Breast epithelium (tissue), 4 donors: ENCODE measurements at regions not wholly inside any gene's neighbourhood (a gene's known extent, or its start where the extent isn't known, plus 50 kb on each side); places are given as distances from the start of the nearest gene placed in this dataset.

Source experiments
- DNase-seq, 2 donors: peaks; one replicate each; pipeline ENCODE4 v3.0.0-alpha.2; 2019; ENCODE audit warnings: low spot score in 2 of 2
- H3K27ac ChIP-seq, 2 donors: fragments of 200-600 bp; sonication (generic) in 1 of 2; one replicate each; pipeline ENCODE4 v1.5.1; 2016 to 2019; ENCODE audit warnings: mild to moderate bottlenecking in 1 of 2
- H3K27me3 ChIP-seq, 2 donors: fragments of 200-600 bp; sonication (generic) in 1 of 2; one replicate each; pipeline versions ENCODE4 v1.5.1 to v1.6.0; 2017 to 2019; ENCODE audit warnings: control low read depth in 1 of 2, mild to moderate bottlenecking in 1 of 2
- H3K36me3 ChIP-seq: fragments of 200-600 bp; one replicate; pipeline ENCODE4 v1.5.1; 2019
- H3K4me1 ChIP-seq, 2 donors: fragments of 200-600 bp; sonication (generic); one replicate each; pipeline ENCODE4 v1.5.1; 2016 to 2019; ENCODE audit warnings: control low read depth in 1 of 2
- H3K4me3 ChIP-seq, 3 donors: fragments of 200-600 bp; sonication (generic); 1 replicate in 2 of 3; 2 replicates in 1 of 3; pipeline ENCODE4 v1.5.1; 2016 to 2019; ENCODE audit warnings: mild to moderate bottlenecking in 3 of 3, moderate library complexity in 2 of 3
- H3K9me3 ChIP-seq, 2 donors: fragments of 200-600 bp; sonication (generic) in 1 of 2; one replicate each; pipeline ENCODE4 v1.5.1; 2016 to 2019; ENCODE audit warnings: control low read depth in 1 of 2
- POLR2A ChIP-seq: fragments of 450-650 bp; IDR thresholded peaks from one replicate; pipeline ENCODE4 v1.6.1; 2016; ENCODE audit warnings: antibody characterized with exemption, mild to moderate bottlenecking, moderate library complexity
- POLR2AphosphoS5 ChIP-seq, 3 donors: sonication (generic); formaldehyde crosslinking; IDR thresholded peaks; one replicate each; pipeline ENCODE4 v1.6.1; 2017; ENCODE audit warnings: antibody characterized with exemption in 3 of 3
- intact Hi-C: fragments of 100-400 bp; cut with DNase I; formaldehyde crosslinking; loops from one replicate; pipeline ENCODE4 v1.15.1; 2023; ENCODE audit warnings: low total_unique reads
- TF ChIP-seq, protein P1 (sequence below), 3 donors: fragments of 450-650 bp; IDR thresholded peaks; one replicate each; pipeline ENCODE4 v1.5.1; 2016 to 2017; ENCODE audit warnings: antibody characterized with exemption in 3 of 3, mild to moderate bottlenecking in 3 of 3, moderate library complexity in 3 of 3

DNA sequence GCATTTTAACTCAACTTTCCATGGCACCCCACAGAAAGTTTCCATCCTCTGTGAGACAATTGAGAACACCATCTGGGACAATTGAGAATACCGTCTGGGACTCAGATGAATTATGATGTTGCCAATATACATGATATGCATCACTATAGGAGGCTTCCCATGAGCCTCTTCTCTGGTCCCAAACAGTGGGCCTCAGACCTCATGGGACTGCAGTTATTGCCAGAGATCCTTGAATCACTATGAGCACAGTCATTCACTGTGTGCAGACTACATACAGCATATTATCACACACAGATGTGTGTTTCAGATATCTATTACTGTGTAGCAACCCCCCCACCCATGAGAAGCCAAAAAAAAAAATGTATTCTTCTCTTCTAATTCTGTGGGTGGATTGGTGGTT lies 134.4 kb downstream of the GXYLT1 start:
- no peaks in the 10 kb centered on the region for H3K36me3 ChIP-seq
- H3K27ac ChIP-seq = no peak overlapping the region
- no peaks in the 10 kb centered on the region for H3K4me1 ChIP-seq
- no peaks in the 10 kb centered on the region for H3K9me3 ChIP-seq
- intact Hi-C loops = no loop called here
- H3K27me3 ChIP-seq = no peaks in the 10 kb centered on the region
- TF ChIP-seq POLR2AphosphoS5 (IDR thresholded peaks at IDR 0.05) = no peak
- no peak for TF ChIP-seq POLR2A
- TF ChIP-seq, protein P1, sequence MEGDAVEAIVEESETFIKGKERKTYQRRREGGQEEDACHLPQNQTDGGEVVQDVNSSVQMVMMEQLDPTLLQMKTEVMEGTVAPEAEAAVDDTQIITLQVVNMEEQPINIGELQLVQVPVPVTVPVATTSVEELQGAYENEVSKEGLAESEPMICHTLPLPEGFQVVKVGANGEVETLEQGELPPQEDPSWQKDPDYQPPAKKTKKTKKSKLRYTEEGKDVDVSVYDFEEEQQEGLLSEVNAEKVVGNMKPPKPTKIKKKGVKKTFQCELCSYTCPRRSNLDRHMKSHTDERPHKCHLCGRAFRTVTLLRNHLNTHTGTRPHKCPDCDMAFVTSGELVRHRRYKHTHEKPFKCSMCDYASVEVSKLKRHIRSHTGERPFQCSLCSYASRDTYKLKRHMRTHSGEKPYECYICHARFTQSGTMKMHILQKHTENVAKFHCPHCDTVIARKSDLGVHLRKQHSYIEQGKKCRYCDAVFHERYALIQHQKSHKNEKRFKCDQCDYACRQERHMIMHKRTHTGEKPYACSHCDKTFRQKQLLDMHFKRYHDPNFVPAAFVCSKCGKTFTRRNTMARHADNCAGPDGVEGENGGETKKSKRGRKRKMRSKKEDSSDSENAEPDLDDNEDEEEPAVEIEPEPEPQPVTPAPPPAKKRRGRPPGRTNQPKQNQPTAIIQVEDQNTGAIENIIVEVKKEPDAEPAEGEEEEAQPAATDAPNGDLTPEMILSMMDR (IDR thresholded peaks at IDR 0.05) = no peak
- DNase-seq = no peak
- no peak overlapping the region for H3K4me3 ChIP-seq

DNA sequence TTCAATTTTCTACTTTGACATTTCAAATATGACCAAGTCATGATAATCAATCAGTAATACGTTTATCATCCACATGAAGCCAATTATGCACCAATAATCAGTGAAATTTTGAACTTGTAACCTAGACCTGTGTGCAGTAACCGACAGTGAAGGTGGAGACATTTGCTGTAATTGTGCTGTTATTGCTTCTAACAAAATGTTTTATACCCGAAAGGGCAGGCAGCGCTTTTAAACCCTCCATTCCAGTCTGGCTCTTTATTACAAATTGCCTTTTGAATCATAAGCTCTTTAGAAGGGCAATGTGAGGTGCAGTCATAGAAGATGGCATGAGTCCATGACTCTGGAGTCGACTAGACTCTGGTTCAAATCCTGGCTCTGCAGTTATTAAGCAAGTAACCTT lies 135.7 kb downstream of the GXYLT1 start:
- TF ChIP-seq, protein P1 (IDR thresholded peaks at IDR 0.05) = no peak
- TF ChIP-seq POLR2A (no peak), POLR2AphosphoS5 (IDR thresholded peaks at IDR 0.05) (no peak)
- Histone ChIP-seq H3K27ac (no peak overlapping the region), H3K27me3 (no peaks in the 10 kb centered on the region), H3K9me3 (no peaks in the 10 kb centered on the region), H3K4me3 (no peak overlapping the region), H3K4me1 (no peaks in the 10 kb centered on the region), H3K36me3 (no peaks in the 10 kb centered on the region)
- DNase-seq = no peak
- intact Hi-C loops = no loop called here

DNA sequence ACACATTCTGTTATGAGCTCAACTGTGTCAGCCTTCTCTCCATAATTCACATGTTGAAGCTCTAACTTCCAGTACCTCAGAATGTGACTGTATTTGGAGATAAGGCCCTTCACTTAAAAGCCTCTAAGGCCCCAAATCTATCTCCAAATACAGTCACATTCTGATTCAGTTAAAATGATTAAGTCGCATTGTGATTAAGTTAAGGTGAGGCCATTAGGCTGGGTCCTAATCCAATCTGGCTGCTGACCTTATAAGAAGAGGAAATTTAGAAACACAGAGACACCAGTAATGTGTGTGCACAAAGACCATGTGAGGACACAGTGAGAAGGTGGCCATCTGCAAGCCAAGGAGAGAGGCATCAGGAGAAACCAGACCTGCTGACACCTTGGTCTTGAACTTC lies 141.6 kb downstream of the GXYLT1 start:
- intact Hi-C loops = no loop called here

DNA sequence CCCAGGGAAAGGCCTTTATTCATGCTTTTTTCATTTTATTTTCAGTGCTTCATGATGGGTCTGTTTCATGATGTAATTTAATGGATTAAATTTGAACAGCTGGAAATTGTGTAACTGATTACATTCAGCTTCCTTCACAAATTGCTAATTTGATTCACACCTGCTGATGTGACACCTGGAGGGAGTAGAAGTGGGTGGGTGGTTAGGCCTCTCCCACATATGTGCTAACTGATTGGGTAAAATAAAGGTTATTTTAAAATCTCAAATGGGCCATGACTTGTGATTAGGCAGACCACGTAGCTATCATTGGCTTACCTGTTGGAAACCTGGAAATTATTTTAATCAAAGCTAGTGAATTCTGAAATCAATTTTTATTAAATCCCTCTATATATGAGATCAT lies 142.1 kb downstream of the GXYLT1 start:
- Histone ChIP-seq H3K9me3 (no peaks in the 10 kb centered on the region), H3K27ac (no peak overlapping the region), H3K36me3 (no peaks in the 10 kb centered on the region), H3K27me3 (no peaks in the 10 kb centered on the region), H3K4me1 (no peaks in the 10 kb centered on the region), H3K4me3 (no peak overlapping the region)
- DNase-seq = no peak
- TF ChIP-seq POLR2AphosphoS5 (IDR thresholded peaks at IDR 0.05) = no peak
- TF ChIP-seq, protein P1 (IDR thresholded peaks at IDR 0.05) = no peak
- no peak for TF ChIP-seq POLR2A
- intact Hi-C loops = no loop called here

More for the DNA sequence above, 141.6 kb downstream of the GXYLT1 start:
- no peaks in the 10 kb centered on the region for H3K27me3 ChIP-seq
- TF ChIP-seq POLR2A (no peak), POLR2AphosphoS5 (IDR thresholded peaks at IDR 0.05) (no peak)
- TF ChIP-seq, protein P1 (IDR thresholded peaks at IDR 0.05) = no peak
- H3K4me3 ChIP-seq = no peak overlapping the region
- H3K9me3 ChIP-seq = no peaks in the 10 kb centered on the region
- H3K36me3 ChIP-seq = no peaks in the 10 kb centered on the region
- DNase-seq = no peak
- no peaks in the 10 kb centered on the region for H3K4me1 ChIP-seq
- no peak overlapping the region for H3K27ac ChIP-seq

DNA sequence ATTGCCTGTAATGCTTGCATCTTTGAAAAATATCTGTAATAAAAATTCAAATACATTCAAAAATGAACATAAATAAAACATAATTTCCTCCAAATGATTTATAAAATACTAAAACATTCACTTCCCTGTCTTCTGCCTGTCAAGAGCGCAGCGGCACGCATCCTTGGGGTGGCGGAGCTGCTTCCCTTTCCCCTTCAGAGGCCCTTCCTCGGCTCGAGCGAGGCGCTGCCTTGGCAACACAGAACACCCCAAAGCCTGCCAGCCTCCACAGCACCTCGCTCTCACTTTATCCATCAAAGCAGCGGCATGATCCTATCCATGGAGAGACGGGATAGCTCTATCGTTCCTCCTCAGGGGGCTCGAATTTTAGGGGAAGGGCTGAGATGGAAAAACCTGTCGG lies 146.2 kb downstream of the GXYLT1 start:
- no peaks in the 10 kb centered on the region for H3K36me3 ChIP-seq
- intact Hi-C loops = no loop called here
- no peaks in the 10 kb centered on the region for H3K4me1 ChIP-seq
- DNase-seq = no peak
- no peaks in the 10 kb centered on the region for H3K9me3 ChIP-seq
- no peak overlapping the region for H3K27ac ChIP-seq
- H3K27me3 ChIP-seq = no peaks in the 10 kb centered on the region
- TF ChIP-seq POLR2AphosphoS5 (IDR thresholded peaks at IDR 0.05) = no peak
- TF ChIP-seq, protein P1 (IDR thresholded peaks at IDR 0.05) = no peak
- TF ChIP-seq POLR2A = no peak
- H3K4me3 ChIP-seq = no peak overlapping the region
